Spinal cord (tissue), 9 donors: ENCODE measurements at regions not wholly inside any gene's neighbourhood (a gene's known extent, or its start where the extent isn't known, plus 50 kb on each side); places are given as distances from the start of the nearest gene placed in this dataset.
A peak's percentile ranks its signal among the peaks of the same experiment; 100 is the strongest.

Source experiments
- DNase-seq, 6 donors: peaks; one replicate each; pipeline versions ENCODE4 v3.0.0 to v3.0.0-alpha.2; 2013 to 2015; ENCODE audit warnings: low spot score in 6 of 6, low read depth in 4 of 6
- H3K27ac ChIP-seq: one replicate; pipeline ENCODE4 v1.5.1; 2013; ENCODE audit warnings: low read depth, low read length, control low read depth
- H3K27me3 ChIP-seq: one replicate; pipeline ENCODE4 v1.6.1; 2013; ENCODE audit warnings: low read length; ENCODE audit not compliant: control insufficient read depth, insufficient read depth
- H3K36me3 ChIP-seq: one replicate; pipeline ENCODE4 v1.6.1; 2013; ENCODE audit warnings: low read length; ENCODE audit not compliant: control insufficient read depth, insufficient read depth
- H3K4me1 ChIP-seq: one replicate; pipeline ENCODE4 v1.6.1; 2013; ENCODE audit warnings: low read length; ENCODE audit not compliant: control insufficient read depth, insufficient read depth
- H3K4me3 ChIP-seq: one replicate; pipeline ENCODE4 v1.5.1; 2013; ENCODE audit warnings: low read depth, low read length, control low read depth
- H3K9me3 ChIP-seq: one replicate; pipeline ENCODE4 v1.6.1; 2013; ENCODE audit warnings: low read length; ENCODE audit not compliant: control insufficient read depth, insufficient read depth
- WGBS: methylation state at CpG from one replicate; pipeline ENCODE4 v1.1.5; 2013; ENCODE audit warnings: missing lambda C conversion rate; ENCODE audit not compliant: insufficient coverage; 5-methylcytosine and 5-hydroxymethylcytosine counted together
- donor health status: healthy.

DNA sequence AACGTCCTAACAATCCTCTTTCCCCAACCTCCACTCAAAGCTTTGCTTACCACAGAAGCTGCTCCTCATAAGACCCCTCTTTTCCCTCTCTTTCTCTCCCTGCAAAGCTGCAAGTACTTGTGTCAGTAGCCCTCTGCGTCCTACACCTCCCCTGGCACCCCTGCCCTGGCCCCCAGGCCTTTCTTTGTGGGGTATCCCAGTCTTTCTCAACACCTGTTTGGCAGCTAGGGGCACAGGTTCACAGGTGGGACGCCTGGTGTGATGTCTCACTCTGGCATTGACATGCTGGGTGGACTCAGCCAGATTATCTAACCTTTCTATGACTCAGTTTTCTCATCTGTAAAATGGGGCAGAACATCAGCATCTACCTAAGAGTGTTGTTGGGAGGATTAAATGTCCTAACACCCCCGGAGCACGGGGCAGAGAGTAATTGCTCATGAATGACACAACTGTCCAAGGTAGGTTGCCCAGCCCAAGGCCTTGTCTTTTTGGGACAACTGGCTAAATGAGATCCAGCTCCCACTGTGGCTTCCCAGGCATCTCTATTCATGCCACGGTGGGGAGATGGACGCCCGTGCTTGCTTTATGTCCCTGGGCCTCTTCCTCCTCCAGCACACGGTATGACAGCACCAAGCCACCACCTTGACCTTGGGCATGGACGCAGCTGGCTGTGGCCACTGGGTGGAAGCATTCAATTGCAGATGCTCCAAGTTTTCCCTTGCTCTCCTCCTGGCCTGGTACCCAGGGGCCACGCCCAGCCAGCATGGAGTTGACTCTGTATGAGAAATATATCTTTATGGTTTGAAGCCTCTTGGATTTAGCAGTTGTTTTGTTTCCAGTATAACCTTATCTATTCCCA, 190.4 kb downstream of the RGS3 start:
- Histone ChIP-seq H3K9me3 (no peaks in the 10 kb centered on the region), H3K27me3 (peaks cover 5% of the 10 kb centered on the region), H3K27ac (peak overlapping the region; percentile 45), H3K4me1 (peaks cover 43% of the 10 kb centered on the region), H3K4me3 (no peak overlapping the region), H3K36me3 (no peaks in the 10 kb centered on the region)
- WGBS = 88% methylated on average over 5 of the region's 11 CpGs
- no peak for DNase-seq

DNA sequence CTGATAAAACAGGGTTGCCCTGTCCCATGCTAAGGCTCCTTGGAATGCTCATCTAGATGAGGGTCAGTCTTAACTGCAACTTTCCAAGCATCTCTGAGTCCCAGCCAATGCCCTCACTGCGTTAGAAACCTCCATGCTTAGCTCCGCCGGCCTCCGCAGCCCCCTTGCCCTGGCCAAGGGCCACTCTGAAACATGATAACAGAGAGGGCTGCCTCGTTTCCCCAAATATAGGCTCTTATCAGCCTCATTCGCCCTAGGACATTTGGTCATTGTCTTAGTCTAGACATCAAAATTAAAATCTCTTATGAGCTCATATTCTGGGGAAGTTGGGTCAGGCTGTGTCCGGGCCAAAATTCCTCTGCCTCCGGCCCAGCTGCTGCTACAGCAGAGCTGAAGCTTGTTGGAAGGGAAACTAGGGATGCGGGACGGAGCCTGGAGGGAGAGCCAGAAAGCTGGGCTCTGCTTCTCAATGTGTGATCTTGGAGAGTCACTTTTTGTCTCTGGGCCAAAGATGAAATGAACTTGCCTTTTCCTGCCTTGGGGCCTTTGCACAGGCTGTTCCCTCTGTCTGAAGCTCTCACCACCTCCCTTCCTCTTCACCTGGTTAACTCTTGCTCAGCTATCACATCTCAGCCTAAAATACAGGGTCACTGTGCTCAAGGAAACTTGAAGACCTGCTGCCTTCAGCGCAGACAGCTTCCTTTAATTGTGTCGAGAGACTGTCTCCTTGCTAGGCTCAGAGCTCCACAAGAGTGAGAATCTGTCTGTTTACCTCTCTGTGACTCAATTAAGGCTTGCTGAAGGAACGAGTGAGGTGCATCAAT, 191.3 kb downstream of the RGS3 start:
- Histone ChIP-seq H3K4me1 (peaks cover 36% of the 10 kb centered on the region), H3K36me3 (no peaks in the 10 kb centered on the region), H3K9me3 (no peaks in the 10 kb centered on the region), H3K4me3 (no peak overlapping the region), H3K27ac (peak overlapping the region; percentile 45), H3K27me3 (peaks cover 9% of the 10 kb centered on the region)
- DNase-seq = peak in 2 of 6 donors; percentile 44 to 60
- 68% methylated on average over 11 of the region's 13 CpGs for WGBS

DNA sequence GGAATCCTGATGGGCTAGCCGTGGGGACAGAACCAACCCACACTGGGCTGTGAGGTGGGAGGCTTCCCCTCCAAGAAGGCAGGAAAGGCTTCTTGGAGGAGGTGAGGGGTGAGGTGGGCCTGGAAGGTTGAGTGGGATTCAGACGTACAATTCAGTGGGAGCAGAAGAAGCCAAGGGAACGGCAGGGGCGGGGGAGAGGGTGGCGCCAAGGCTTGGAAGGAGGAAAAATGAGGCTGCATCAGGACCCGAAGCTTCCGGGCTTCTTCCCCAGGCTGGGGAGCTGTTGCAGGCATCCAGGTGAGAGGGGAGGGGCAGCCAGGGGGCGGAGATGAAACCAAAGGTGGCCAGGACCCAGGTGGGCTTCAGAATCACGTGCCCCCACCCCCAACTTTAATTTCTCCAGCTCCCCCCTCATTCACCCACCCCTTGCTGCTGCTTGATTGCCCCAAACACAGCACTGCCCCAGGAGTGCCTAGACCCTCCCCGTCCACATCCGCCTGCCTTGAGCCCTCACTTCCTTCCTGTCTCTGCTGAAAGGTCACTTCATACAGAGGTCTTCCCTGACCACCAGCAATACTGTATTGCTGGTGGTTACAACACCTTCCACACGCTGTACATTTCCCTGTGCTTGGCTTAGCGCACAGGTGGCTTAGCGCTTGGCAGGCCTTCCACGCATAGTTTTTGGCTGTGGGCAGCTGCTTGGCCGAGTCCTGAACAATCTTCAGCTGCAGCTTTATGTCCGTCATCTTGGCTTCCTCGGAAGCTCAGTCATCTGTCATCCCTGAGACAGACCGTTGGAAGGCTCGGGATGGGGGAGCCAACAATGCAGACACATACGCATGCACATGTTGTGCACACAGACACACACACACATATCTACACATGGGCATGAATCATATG, 193.5 kb downstream of the RGS3 start:
- H3K36me3 ChIP-seq = no peaks in the 10 kb centered on the region

DNA sequence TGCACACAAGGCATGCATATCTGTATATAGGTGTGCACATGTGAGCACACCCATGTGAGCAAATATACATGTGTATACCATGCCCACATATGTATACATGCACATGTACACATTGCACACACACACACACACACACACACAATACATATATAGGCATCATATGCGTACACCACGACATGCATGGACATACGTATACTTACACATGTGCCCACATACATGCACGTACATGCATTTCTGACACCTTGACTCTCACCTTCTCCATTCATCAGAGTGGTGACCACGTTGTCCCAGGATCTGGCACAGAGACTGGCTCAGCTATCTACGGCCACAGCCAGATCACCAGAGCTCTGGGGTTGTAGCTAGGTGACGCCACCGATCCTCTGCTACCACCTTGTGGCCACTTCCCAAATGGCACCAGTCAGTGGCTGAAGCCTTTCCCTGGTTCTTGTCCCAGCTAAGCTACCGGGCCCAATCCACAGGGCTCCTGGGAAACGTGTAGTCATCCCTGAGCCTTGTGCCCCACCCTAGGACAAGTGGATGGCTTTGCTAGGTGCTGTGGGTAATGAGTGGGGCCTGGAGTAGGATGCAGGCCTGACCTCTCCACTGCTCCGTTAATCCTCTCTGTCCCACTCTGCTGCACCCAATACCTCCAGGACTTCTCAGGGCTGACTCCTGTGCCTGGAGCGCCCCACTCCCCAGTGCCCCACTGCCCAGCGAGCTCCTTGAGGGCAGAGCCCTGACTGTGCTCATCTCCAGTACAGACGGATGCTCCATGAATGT, 194.4 kb downstream of the RGS3 start:
- no peaks in the 10 kb centered on the region for H3K36me3 ChIP-seq
- no peak overlapping the region for H3K27ac ChIP-seq
- H3K4me3 ChIP-seq = no peak overlapping the region
- peak; percentile 59 to 96 (median 76) for DNase-seq
- H3K27me3 ChIP-seq = peaks cover 9% of the 10 kb centered on the region
- 26% methylated on average over 13 of the region's 14 CpGs for WGBS
- H3K9me3 ChIP-seq = no peaks in the 10 kb centered on the region
- H3K4me1 ChIP-seq = peaks cover 26% of the 10 kb centered on the region

More for the DNA sequence above, 193.5 kb downstream of the RGS3 start:
- Histone ChIP-seq H3K4me3 (no peak overlapping the region), H3K4me1 (peaks cover 26% of the 10 kb centered on the region), H3K9me3 (no peaks in the 10 kb centered on the region), H3K27me3 (peaks cover 9% of the 10 kb centered on the region), H3K27ac (no peak overlapping the region)
- 49% methylated on average over 18 of the region's 21 CpGs for WGBS
- DNase-seq = peak in 2 of 6 donors; percentile 32 to 34

- no peaks in the 10 kb centered on the region for H3K9me3 ChIP-seq
- no peak overlapping the region for H3K4me3 ChIP-seq
- 67% methylated on average over 1 of the region's 3 CpGs for WGBS
- DNase-seq = no peak
- no peaks in the 10 kb centered on the region for H3K36me3 ChIP-seq
- H3K4me1 ChIP-seq = peaks cover 26% of the 10 kb centered on the region
- peaks cover 9% of the 10 kb centered on the region for H3K27me3 ChIP-seq
- no peak overlapping the region for H3K27ac ChIP-seq
These were observed 195.0 kb downstream of the RGS3 start for GRCh38 chr9:113658545-113658895.

- 83% methylated on average over 1 of the region's 3 CpGs for WGBS
- Histone ChIP-seq H3K27ac (no peak overlapping the region), H3K4me1 (peaks cover 26% of the 10 kb centered on the region), H3K27me3 (peaks cover 9% of the 10 kb centered on the region), H3K9me3 (no peaks in the 10 kb centered on the region), H3K36me3 (no peaks in the 10 kb centered on the region), H3K4me3 (no peak overlapping the region)
- DNase-seq = no peak
These were observed 195.5 kb downstream of the RGS3 start for GRCh38 chr9:113659039-113659438.

DNA sequence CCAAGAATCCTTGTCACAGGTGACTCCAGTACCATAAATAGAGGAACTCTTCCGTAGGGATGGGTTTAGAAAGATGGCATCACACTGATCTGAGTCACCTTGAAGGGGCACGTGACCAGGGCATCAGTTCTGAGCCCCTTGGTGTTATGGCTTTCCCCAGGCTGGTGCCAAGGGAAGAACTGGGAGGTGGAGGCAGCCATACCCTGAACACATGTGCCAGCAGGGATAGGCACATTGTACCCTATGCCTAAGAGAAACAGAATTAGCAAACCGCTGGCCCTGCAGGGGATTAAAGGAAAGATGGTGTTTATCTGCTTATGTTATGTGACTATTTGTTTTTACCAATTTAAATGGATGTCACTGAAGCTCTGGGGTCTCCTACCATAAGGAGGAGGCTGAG, 196.2 kb downstream of the RGS3 start:
- no peak overlapping the region for H3K4me3 ChIP-seq
- no peak for DNase-seq
- 40% methylated on average over 3 of the region's 3 CpGs for WGBS
- H3K4me1 ChIP-seq = peaks cover 19% of the 10 kb centered on the region
- H3K9me3 ChIP-seq = no peaks in the 10 kb centered on the region
- H3K27ac ChIP-seq = no peak overlapping the region
- peaks cover 9% of the 10 kb centered on the region for H3K27me3 ChIP-seq
- H3K36me3 ChIP-seq = no peaks in the 10 kb centered on the region

- H3K27ac ChIP-seq = no peak overlapping the region
- H3K36me3 ChIP-seq = no peaks in the 10 kb centered on the region
- H3K4me3 ChIP-seq = no peak overlapping the region
- 67% methylated on average over 1 of the region's 9 CpGs for WGBS
- DNase-seq = no peak
- no peaks in the 10 kb centered on the region for H3K9me3 ChIP-seq
- H3K27me3 ChIP-seq = peaks cover 9% of the 10 kb centered on the region
- peaks cover 14% of the 10 kb centered on the region for H3K4me1 ChIP-seq
These were observed 196.7 kb downstream of the RGS3 start for GRCh38 chr9:113660196-113660595.

GRCh38 chr9:113661074-113661473, 197.5 kb downstream of the RGS3 start:
- H3K27ac ChIP-seq = no peak overlapping the region
- DNase-seq = no peak
- H3K9me3 ChIP-seq = no peaks in the 10 kb centered on the region
- H3K36me3 ChIP-seq = no peaks in the 10 kb centered on the region
- peaks cover 12% of the 10 kb centered on the region for H3K4me1 ChIP-seq
- WGBS = 89% methylated on average over 1 of the region's 7 CpGs
- H3K27me3 ChIP-seq = peaks cover 9% of the 10 kb centered on the region
- no peak overlapping the region for H3K4me3 ChIP-seq
